ENCODE measurements at regions not wholly inside any gene's neighbourhood (a gene's known extent, or its start where the extent isn't known, plus 50 kb on each side); places are given as distances from the start of the nearest gene placed in this dataset.

DNA sequence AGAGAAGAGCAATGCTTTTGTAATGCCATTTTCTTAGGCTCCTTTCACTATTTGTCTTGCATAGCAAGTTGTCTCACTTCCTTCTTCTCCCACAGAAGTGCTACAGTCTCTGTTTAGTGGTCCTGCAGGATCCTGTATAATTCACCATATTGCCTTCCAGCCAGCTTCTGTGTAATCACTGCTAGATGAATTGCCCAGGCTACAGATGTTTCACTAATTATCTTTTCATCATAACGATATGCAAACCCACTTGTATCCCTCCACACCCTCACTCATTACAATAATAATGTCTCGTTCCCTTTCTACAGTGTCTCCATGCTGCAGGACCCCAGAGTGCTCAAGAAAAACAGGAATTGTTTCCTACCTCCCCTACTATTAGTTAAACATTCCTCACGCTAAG lies 402.9 kb downstream of the TBL1XR1 start:
- no peak for DNase-seq (ENCODE audit: low read depth)

- no peak for DNase-seq (ENCODE audit: low read depth)
These were observed 407.3 kb downstream of the TBL1XR1 start for GRCh38 chr3:176789947-176790346.

DNA sequence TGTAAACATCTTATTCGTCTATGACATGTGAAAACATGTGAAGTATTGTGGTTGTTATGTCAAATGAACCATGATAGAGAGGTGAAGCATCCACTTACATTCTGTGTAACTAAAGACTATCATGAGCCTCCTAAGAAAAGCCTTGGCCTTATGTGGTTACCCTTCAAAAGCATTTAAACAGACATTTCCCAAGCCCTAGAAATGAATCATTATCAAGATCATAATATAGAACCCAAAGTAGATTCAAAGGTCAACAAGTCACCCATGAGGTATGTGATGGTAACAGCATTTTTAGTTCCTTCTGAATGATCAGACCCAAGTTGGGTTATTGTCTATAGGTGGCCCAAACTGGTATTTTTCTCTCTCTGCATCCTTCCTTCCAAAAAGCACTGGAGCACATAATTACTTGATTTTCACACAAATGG lies 408.0 kb downstream of the TBL1XR1 start:
- no peak for DNase-seq (ENCODE audit: low read depth)

DNA sequence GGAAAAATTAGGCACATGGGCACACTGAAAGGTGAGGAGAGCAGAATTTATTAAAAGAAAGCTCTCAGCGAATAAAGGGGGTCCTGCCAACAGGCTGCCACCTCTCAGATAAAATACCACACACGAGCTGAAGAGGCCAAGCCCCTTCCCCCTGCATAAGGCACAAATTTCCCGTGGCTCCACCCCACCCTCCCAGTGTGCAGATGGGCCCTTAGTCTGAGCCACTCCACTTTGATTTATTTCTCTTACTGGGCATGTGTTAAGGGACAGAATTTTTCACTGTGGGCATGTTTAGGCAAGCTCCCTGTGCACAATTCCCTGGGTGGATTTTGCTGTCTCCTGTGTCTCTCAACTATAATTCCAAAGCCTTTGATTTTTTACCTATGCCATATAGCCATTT lies 409.8 kb downstream of the TBL1XR1 start:
- DNase-seq (ENCODE audit: low read depth) = no peak

DNA sequence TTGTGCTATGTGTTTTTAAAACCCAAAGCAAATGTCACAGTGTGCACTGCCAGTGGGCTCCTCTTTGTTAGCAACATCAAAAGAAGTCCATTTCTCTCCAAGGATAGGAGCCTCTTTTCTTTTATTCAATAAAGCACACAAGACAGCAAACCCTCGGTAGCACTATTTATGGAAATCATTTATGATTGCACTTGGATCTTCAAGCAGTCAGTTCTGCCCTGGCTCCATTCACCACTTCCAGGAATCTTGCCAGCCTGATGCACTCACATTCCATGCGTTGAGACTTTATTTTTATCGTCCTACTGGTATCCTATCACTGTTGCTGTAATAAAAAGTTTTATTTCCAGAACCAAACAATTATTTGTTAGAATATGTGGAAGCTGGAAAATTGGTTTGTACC lies 412.1 kb downstream of the TBL1XR1 start:
- DNase-seq (ENCODE audit: low read depth) = no peak

DNA sequence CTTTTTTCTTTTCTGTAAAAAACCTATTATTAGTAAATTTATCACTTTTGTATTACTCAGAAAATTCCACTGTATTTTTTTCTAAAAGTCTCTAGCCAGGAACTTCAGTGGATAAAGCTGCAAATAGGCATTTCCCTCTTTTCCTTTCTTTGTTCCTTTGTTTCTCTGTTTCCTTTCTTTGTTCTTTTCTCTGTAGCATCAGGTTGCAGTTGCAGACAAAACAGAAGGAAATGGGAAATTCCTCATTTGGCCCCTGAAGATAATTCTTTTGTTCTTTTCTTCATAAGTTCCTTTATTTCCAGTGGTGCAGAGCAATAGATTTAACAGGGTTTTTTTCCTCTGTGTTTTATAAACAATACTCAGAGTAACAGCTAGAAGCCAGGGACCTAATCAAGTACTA lies 416.5 kb downstream of the TBL1XR1 start:
- DNase-seq (ENCODE audit: low read depth) = no peak

GRCh38 chr3:176776622-176777175 lies 420.6 kb downstream of the TBL1XR1 start:
- DNase-seq (ENCODE audit: low read depth) = no peak

- no peak for DNase-seq (ENCODE audit: low read depth)
These were observed 427.6 kb downstream of the TBL1XR1 start for GRCh38 chr3:176769547-176770190.

DNA sequence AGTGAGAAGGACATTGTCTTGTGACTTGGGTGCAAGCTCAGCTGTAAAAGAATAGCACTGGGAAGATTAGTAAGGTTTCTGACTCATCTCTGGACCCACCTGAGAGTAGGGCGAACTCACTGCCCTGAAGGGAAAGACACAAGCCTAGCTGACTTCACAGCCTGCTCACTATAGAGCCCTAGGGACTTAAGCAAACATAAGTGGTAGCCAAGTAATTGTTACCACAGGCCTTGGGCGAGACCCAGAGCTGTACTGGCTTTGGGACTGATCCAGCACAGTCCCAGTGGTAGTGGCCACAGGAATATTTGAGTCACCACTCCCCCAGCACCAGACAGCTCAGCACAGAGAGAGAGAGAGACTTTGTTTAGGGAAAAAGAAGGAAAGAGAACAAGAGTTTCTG lies 429.9 kb downstream of the TBL1XR1 start:
- DNase-seq (ENCODE audit: low read depth) = no peak

DNA sequence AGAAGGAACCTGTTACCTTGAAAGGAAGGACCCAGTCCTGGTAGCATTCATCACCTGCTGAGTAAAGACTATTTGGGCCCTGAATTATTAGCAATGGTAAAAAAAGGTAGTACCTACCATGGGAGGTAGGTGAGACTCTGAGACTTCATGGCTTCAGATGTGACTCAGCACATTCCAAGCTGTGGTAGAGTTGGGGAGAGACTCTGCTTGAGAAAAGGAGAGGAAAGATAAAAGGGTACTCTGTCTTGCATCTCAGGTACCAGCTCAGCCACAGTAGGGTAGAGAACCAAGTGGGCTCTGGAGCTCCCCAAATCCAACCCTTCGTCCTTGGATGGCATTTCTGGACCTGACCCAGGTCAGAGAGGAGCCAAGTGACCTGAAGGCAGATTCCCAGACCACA lies 430.4 kb downstream of the TBL1XR1 start:
- DNase-seq (ENCODE audit: low read depth) = no peak

DNA sequence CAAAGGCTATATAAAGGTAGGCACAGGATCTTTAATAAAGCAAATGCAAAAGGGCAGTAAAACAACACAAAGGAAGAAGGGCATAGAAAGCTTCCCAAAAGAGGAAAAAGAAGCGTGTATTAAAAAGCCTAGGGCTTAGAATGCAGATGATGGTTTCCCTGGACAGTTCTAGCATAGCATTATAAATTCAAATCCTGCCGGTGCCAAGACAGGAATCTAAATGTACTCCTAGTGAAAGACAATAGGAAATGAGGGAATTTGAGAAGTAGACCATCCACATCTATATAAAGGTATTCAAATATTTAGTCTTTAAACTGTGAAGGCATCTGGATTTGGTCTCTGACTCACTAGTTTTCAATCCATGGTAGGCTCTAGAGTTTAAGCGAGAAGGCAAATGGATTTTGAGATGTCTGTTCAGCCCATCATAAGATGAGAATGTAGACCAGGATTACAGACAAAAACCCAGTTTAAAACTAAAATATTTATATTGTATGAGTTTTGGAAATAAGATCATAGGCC lies 431.8 kb downstream of the TBL1XR1 start:
- no peak for DNase-seq (ENCODE audit: low read depth)

DNA sequence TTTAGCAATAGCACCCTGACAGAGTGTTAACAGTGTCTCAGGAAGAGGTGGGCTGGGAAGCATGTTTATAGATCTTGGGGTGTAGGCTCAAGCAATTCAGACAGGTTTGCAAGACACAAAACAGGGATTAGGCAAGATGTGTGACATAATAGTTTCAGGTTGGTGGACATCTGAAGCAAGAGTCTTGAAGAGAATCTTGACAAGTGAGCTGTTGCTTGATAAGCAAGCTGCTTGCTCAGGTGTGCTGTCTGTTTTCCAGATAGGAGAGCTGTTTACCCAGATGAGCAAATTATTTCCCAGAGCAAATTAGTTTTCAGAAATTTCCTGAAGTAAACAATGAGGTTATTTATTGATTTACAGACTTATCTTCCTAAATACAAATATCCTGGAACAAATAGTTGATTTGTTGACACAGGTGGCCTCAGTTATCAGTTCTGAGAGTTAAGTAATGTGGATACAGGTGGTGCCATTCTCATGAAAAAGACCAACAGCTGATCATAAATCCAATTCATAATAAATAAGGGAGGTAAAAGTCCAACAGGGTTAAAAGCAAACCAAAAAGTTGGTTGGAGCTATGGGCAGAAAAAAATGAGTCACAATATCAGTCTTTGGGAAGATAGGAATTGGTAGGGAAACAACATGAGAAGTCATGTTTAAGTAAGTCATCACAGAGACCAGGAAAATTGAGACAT lies 437.3 kb downstream of the TBL1XR1 start:
- no peak for DNase-seq (ENCODE audit: low read depth)

DNA sequence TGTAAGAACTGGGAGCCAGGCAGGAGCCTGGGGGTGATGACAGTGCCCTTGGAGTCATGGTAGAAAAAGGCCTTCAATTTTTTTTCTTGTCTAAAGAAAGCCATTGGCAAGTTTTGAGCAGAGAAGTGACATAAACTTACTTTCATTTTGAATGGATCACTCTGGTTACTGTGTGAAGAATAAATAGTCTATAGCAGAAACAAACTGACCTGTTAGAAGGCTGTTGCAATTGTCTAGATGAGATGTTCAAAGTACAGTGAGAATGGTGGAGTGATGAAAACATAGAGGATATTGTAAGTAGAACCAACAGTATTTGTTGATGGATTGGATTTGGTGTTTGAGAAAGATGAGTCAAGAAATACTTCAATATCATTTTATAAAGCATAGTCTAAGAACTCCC lies 439.9 kb downstream of the TBL1XR1 start:
- DNase-seq (ENCODE audit: low read depth) = no peak

GRCh38 chr3:176755977-176756376 lies 441.3 kb downstream of the TBL1XR1 start:
- no peak for DNase-seq (ENCODE audit: low read depth)

GRCh38 chr3:176755552-176755951 lies 441.7 kb downstream of the TBL1XR1 start:
- no peak for DNase-seq (ENCODE audit: low read depth)

- DNase-seq (ENCODE audit: low read depth) = no peak
These were observed 455.6 kb downstream of the TBL1XR1 start for GRCh38 chr3:176741664-176742047.

GRCh38 chr3:176740906-176741663 lies 456.2 kb downstream of the TBL1XR1 start:
- no peak for DNase-seq (ENCODE audit: low read depth)

GRCh38 chr3:176739159-176739558 lies 458.1 kb downstream of the TBL1XR1 start:
- DNase-seq (ENCODE audit: low read depth) = no peak

- DNase-seq (ENCODE audit: low read depth) = no peak
These were observed 459.7 kb downstream of the TBL1XR1 start for GRCh38 chr3:176737480-176738110.

GRCh38 chr3:176734146-176734545 lies 463.1 kb downstream of the TBL1XR1 start:
- DNase-seq (ENCODE audit: low read depth) = no peak

- no peak for DNase-seq (ENCODE audit: low read depth)
These were observed 472.9 kb downstream of the TBL1XR1 start for GRCh38 chr3:176724394-176724759.

DNA sequence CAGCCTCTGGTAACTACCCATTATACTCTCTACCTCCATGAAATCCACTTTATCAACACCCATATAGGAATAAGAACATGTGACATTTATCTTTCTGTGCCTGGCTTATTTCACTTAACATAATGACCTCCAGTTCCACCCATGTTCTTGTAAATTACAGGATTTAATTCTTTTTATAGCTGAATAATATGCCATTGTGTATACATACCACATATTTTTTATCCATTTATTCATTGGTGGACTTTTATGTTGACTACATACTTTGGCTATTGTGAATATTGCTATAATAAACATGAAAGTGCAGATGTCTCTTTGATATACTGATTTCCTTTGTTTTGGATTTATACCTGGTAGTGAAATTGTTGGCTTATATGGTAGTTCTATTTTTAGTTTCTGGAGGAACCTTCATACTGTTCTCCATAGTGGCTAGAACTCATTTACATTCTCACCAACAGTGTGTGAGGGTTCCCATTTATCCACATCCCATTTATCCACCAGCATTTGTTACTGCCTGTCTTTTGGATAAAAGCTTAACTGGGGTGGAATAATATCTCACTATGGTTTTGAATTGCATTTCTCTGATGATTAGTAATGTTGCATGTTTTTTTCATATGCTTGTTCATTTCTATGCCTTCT lies 473.4 kb downstream of the TBL1XR1 start:
- no peak for DNase-seq (ENCODE audit: low read depth)
